Endothelial cell (in vitro differentiated cells): ENCODE measurements at regions not wholly inside any gene's neighbourhood (a gene's known extent, or its start where the extent isn't known, plus 50 kb on each side); places are given as distances from the start of the nearest gene placed in this dataset.

Experiments
- DNase-seq: peaks from one replicate; pipeline ENCODE4 v3.0.0; 2021; ENCODE audit warnings: low spot score
- H3K27ac Mint-ChIP-seq: one replicate; pipeline ENCODE4 v1.8.0; 2021; ENCODE audit warnings: mixed read lengths, inconsistent platforms; ENCODE audit not compliant: unreplicated experiment
- H3K27me3 Mint-ChIP-seq: one replicate; pipeline ENCODE4 v1.8.0; 2021; ENCODE audit warnings: mild to moderate bottlenecking, moderate library complexity, mixed read lengths, inconsistent platforms; ENCODE audit not compliant: unreplicated experiment
- H3K36me3 Mint-ChIP-seq: one replicate; pipeline ENCODE4 v1.8.0; 2021; ENCODE audit warnings: mild to moderate bottlenecking, low read depth, mixed read lengths, inconsistent platforms; ENCODE audit not compliant: unreplicated experiment
- H3K4me1 Mint-ChIP-seq: one replicate; pipeline ENCODE4 v1.8.0; 2021; ENCODE audit warnings: mild to moderate bottlenecking, mixed read lengths, inconsistent platforms; ENCODE audit not compliant: unreplicated experiment
- H3K4me3 Mint-ChIP-seq: one replicate; pipeline ENCODE4 v1.8.0; 2021; ENCODE audit warnings: mild to moderate bottlenecking, mixed read lengths, inconsistent platforms; ENCODE audit not compliant: unreplicated experiment
- H3K9me3 Mint-ChIP-seq: one replicate; pipeline ENCODE4 v1.8.0; 2021; ENCODE audit warnings: mixed read lengths, inconsistent platforms; ENCODE audit not compliant: unreplicated experiment
- CTCF ChIP-seq: fragments of 200-600 bp; sonication (generic); IDR thresholded peaks from one replicate; pipeline ENCODE4 v1.5.0; 2021; ENCODE audit warnings: antibody characterized with exemption; ENCODE audit not compliant: unreplicated experiment

DNA sequence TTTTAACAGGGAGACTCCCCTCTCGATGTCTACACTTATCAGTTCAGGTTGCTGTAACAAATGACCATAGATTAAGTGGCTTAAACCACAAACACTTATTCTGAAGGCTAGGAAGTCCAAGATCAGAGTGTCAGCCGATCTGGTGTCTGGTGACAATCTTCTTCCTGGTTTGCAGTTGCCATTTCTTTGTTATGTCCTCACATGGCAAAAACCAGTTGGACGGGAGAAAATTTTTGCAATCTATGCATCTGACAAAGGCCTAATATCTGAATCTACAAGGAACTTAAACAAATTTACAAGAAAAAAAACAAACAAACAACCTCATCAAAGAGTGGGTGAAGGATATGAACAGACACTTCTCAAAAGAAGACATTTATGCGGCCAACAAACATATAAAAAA, 116.9 kb upstream of the FOXB1 start:
- no peaks in the 10 kb centered on the region for H3K9me3 Mint-ChIP-seq
- DNase-seq, result no peak
- no peak overlapping the region for H3K27ac Mint-ChIP-seq
- H3K4me1 Mint-ChIP-seq, result peaks cover 13% of the 10 kb centered on the region
- H3K27me3 Mint-ChIP-seq, result no peaks in the 10 kb centered on the region
- H3K36me3 Mint-ChIP-seq, result no peaks in the 10 kb centered on the region
- no peak overlapping the region for H3K4me3 Mint-ChIP-seq
- TF ChIP-seq CTCF, result no peak

- Mint-ChIP-seq H3K27ac (no peak overlapping the region), H3K4me1 (peaks cover 13% of the 10 kb centered on the region), H3K4me3 (peak overlapping the region; percentile 1), H3K27me3 (no peaks in the 10 kb centered on the region), H3K9me3 (no peaks in the 10 kb centered on the region), H3K36me3 (no peaks in the 10 kb centered on the region)
- TF ChIP-seq CTCF, result no peak
- DNase-seq, result no peak
Measured at GRCh38 chr15:59886441-59886840, 117.7 kb upstream of the FOXB1 start.

DNA sequence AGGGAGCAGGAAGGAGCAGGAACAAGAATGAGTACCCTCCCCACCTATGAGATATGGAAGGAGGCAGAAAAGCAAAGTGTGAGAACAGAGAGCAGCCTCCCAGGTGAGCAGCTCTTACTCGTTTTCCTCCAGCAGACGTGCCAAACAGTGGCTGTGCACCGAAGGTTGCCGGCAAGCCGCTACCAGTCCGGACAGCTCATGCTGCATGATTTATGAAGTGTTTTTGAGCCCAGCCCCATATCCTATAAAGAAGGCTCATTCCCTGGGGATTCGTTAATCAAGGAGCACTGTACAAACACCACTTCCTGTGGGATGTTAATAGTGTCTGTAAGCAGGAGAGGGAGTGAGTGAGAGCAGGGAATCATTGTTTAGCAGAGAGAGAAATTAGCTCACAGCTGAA, 118.3 kb upstream of the FOXB1 start:
- Mint-ChIP-seq H3K4me3 (no peak overlapping the region), H3K4me1 (peaks cover 13% of the 10 kb centered on the region), H3K27me3 (no peaks in the 10 kb centered on the region), H3K27ac (no peak overlapping the region), H3K9me3 (no peaks in the 10 kb centered on the region), H3K36me3 (no peaks in the 10 kb centered on the region)
- TF ChIP-seq CTCF, result no peak
- peak; percentile 9 for DNase-seq

DNA sequence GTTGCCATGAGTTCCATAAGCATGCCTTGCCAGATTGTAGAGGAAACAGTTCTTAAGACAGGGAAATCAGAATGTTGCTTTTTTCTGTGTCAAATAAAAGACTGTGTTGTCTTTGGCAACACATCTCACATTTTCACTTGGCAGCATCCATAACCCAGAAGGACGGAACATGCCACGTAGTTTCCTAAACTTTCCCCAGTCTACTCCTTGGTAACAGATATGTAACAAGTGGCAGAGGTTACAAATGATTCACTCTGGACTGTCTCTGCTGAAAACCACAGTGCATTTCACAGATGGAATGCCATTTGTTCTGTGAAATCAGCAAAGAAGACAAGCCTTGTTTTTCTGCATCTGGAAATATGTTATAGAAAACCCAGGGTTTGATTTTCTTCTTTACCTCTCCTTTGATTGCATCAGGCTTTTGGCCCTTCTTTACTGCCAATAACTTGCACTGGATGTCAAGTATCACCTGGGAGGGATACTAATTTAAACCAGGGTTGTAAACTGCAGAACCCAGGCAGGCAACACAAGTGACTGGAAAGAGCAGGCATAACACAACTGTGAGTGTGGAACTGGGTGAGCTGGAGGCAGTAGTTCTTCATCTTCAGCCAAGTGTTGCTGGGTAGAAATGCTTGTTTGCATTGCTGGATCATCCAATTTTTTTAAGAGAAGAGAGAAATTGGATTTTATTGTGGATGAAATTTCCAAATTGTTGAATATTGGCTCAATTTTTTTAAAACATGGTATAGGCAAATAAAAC, 124.4 kb upstream of the FOXB1 start:
- Mint-ChIP-seq H3K9me3 (no peaks in the 10 kb centered on the region), H3K4me3 (no peak overlapping the region), H3K36me3 (no peaks in the 10 kb centered on the region), H3K4me1 (no peaks in the 10 kb centered on the region), H3K27ac (no peak overlapping the region), H3K27me3 (no peaks in the 10 kb centered on the region)
- TF ChIP-seq CTCF, result no peak
- no peak for DNase-seq

GRCh38 chr15:59876140-59876539, 128.0 kb upstream of the FOXB1 start:
- Mint-ChIP-seq H3K27ac (no peak overlapping the region), H3K36me3 (no peaks in the 10 kb centered on the region), H3K4me1 (no peaks in the 10 kb centered on the region), H3K27me3 (no peaks in the 10 kb centered on the region), H3K4me3 (no peak overlapping the region), H3K9me3 (no peaks in the 10 kb centered on the region)
- TF ChIP-seq CTCF, result no peak
- DNase-seq, result no peak
